NCI-H2171 (cell line): ENCODE measurements at regions not wholly inside any gene's neighbourhood (a gene's known extent, or its start where the extent isn't known, plus 50 kb on each side); places are given as distances from the start of the nearest gene placed in this dataset.

Source experiments
- DNase-seq: peaks from one replicate; lab custom pipeline; 2025; lab: John Stamatoyannopoulos, UW

DNA sequence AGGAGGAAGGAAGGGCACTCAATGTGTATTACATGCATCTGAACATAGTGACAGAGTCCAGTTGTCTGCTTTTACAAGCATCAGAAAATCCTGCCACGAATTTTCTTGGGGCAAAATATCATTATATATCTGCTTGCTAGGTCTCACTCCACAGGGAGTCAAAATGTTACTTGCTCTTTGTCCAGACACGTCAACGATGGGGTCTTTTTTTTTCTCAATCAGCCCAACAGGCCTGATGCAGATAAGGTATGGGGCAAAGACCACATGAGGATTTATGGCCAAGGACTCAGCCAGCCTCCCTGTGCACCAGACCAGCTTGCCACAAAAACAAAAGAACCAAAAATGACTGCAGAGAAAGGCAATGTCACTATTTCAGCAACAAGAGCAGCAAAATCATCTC is 323.4 kb upstream of the PKDCC start:
- DNase-seq, result no peak

DNA sequence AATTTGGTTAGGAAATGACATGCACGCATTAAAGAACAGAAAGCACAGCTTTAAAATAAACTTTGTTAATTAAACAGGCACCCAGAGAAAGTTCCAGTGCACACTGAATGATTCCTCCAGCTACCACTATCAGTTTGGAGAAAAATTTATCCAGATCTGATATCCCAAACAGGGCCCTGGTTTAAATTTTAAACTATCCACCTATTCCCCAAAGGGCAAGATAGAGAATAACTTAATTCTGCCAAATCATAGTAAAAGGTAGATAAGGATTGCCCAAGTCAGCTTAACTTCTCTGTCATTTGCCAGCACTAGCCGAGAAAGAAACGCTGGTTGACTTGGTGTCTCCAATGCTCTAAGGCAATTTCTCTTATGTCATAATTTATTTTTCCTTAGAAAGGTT is 321.9 kb upstream of the PKDCC start:
- no peak for DNase-seq

DNA sequence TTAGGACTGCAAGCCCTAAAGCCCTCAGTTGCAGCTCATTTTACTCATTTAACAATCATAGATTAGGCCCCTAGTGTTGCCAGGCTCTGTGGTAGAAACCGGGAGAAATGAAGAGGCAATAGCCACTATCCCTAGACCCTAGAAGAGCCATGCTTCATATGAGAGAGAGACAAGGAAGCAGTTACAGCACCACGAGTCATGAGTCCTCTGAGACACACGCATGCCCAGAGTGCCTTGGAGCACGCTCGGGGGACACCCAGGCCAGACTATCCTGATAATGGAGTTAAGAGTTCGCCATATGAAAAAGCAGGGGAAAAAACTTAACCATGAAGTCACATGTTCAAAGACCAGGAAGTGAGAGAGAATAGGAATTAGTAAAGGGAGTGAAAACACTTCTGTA is 321.5 kb upstream of the PKDCC start:
- DNase-seq, result no peak

DNA sequence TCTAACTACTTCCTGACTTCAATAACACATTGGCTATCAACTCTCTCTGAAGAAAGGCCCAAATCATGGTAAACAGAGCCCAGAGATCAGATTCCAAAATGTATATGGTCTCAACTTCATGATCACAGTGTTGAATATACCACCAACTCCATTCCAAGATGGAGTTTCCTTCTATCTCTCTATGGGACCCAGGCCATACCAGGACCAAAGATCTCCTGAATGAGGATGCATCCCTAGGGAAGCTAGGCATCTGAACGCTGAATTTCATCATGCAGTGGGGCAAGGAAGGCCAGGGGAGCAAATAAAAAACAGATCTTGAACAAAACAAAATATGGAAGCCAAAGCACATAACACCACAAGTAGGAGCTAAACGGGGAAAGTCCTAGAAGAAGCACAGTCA is 320.7 kb upstream of the PKDCC start:
- DNase-seq, result no peak

GRCh38 chr2:41727711-41728110 is 320.1 kb upstream of the PKDCC start:
- no peak for DNase-seq

GRCh38 chr2:41728788-41729338 is 319.0 kb upstream of the PKDCC start:
- DNase-seq, result no peak

- DNase-seq, result no peak
These were observed 317.9 kb upstream of the PKDCC start for GRCh38 chr2:41729800-41730364.

GRCh38 chr2:41735006-41735405 is 312.8 kb upstream of the PKDCC start:
- no peak for DNase-seq

- DNase-seq, result no peak
These were observed 312.3 kb upstream of the PKDCC start for GRCh38 chr2:41735476-41735875.

DNA sequence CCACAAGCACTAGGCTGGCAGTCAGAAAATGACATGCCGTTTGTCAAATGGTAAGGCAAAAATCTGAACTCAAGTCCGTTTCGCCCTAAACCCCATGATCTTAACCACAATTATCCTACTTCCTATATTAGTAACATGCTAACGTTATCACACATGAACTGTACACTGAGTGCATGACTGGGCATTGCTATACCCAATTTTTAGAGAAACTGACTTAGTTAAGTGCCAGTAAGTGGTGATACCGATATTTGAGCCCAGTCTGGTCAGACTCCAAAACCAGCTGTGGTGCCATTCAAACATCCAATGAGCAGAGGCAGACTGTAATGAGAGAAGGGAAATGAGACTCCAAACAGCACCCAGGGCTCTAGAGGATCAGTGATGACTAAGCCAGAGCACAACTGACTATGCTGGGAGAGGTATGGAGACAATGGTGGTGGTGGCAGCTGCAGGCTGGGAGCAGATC is 311.7 kb upstream of the PKDCC start:
- no peak for DNase-seq

GRCh38 chr2:41736586-41736985 is 311.2 kb upstream of the PKDCC start:
- no peak for DNase-seq

GRCh38 chr2:41737888-41738287 is 309.9 kb upstream of the PKDCC start:
- DNase-seq, result no peak

GRCh38 chr2:41741951-41742595 is 305.7 kb upstream of the PKDCC start:
- no peak for DNase-seq

- DNase-seq, result no peak
These were observed 304.5 kb upstream of the PKDCC start for GRCh38 chr2:41743324-41743723.

GRCh38 chr2:41750829-41751228 is 297.0 kb upstream of the PKDCC start:
- no peak for DNase-seq

DNA sequence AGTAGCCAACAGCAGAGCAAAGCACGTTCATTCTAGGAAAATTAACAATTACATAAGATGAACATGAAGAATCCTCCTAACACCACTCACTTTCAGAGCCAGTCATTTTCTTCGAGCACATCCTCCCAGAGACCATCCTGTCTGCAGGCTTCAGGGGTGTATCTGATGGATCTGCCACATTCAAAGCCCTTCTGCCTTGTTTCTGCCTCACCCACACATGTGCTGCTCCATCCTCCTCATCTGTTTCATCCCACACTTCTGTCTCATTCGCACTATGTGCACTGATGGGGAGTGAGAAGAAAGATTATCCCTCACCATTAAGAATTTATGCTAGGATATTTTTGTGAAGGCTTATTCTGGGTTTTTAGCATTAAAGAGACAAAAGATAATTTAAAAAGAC is 287.9 kb upstream of the PKDCC start:
- DNase-seq, result no peak

- DNase-seq, result no peak
These were observed 284.7 kb upstream of the PKDCC start for GRCh38 chr2:41763141-41763540.

DNA sequence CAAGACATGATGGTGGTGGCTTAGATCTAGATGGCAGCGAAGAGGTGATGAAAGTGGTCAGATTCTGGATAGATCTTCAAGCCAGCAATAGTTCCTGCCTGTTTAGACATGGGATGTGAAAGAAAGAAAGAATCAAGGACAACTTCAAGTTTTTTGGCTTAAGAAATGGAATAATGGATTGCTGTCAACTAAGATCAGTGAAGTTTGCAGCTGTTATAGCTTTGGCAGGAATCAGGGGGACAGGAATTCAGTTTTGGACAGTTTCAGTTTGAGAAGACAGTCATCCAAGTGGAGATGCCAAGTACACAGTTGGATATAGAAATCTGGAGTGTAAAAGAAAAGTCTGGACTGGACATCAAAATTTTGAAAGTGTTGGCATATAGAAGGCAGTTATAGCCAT is 283.7 kb upstream of the PKDCC start:
- no peak for DNase-seq

- no peak for DNase-seq
These were observed 282.9 kb upstream of the PKDCC start for GRCh38 chr2:41764919-41765318.

GRCh38 chr2:41768310-41768709 is 279.5 kb upstream of the PKDCC start:
- no peak for DNase-seq

DNA sequence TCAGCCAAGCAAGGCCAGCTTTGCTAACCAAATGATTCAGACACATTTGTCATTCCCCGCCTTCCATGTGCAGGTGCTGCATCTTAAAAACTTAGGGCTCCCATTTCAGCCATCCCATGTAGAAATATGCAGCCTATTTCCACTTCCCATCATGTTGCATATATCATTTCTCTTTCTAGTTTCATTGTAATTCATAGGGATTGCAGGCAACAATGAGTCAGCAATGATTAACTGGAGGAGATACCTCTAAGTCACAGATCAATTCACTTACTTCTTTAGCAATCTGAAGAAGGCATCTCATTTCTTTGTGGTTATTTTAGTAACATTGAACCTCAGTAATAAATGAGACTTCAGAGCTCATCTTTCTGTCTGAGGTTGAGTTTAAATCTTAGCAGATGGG is 276.1 kb upstream of the PKDCC start:
- no peak for DNase-seq

DNA sequence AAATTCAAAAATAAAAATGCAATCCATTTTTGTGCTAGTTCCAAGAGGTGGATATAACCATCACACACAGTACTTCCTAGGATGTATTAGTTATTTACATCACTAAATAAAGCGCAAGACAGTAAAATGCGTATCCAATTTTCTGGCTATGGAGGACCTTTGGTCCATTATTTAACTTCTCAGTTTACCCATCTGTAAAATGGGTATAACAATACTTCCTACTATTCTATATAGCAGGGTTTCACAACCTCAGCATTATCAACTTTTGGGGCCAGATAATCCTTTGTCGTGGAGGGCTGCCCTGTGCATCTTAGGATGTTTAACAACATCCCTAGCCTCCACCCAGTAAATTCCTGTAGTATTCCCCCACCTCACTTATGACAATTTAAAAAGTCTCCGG is 275.1 kb upstream of the PKDCC start:
- DNase-seq, result no peak

DNA sequence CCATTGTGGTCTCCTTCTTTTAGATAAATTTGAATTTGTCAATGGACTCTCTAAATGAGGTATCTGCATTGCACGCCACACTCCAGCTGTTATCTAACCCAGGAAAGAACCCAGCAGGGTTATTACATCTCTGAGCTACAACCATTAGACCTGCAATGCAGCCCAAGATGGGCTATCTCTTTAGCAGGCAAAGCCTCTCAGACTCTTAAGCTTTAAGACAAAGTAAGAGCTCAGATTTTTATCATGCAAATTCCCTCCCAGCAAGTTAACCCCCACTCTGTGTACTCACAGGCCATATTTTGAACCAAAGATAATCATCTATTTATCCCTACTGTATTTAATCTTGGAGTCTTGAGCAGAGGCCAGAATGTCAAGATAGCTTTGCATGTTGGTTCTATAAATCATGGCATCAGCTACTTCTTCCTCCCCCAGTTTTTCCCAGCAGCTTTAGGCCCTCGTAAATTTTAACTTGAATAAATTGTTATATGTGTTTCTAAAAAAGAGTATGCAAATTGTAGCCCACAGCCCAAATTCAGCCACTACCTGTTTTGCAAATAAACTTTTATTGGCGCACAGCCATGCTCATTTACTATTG is 273.7 kb upstream of the PKDCC start:
- no peak for DNase-seq
